Ishikawa (cell line): ENCODE measurements at regions not wholly inside any gene's neighbourhood (a gene's known extent, or its start where the extent isn't known, plus 50 kb on each side); places are given as distances from the start of the nearest gene placed in this dataset.

Experiments used
- CREB1 ChIP-seq: IDR thresholded peaks from 2 replicates; pipeline ENCODE4 v1.6.1; 2012; ENCODE audit warnings: low read depth
- EP300 ChIP-seq: IDR thresholded peaks from 2 replicates; pipeline ENCODE4 v1.6.1; 2012; ENCODE audit warnings: borderline replicate concordance
- RAD21 ChIP-seq: IDR thresholded peaks from 2 replicates; pipeline ENCODE4 v1.6.1; 2012; ENCODE audit warnings: low read depth
- REST ChIP-seq: IDR thresholded peaks from 2 replicates; pipeline ENCODE4 v1.6.1; 2012; ENCODE audit warnings: low read depth, mild to moderate bottlenecking
- TCF12 ChIP-seq: IDR thresholded peaks from 2 replicates; pipeline ENCODE4 v1.6.1; 2012; ENCODE audit warnings: low read depth
- TEAD4 ChIP-seq: IDR thresholded peaks from 2 replicates; pipeline ENCODE4 v1.6.1; 2012
- YY1 ChIP-seq: IDR thresholded peaks from 2 replicates; pipeline ENCODE4 v1.6.1; 2012; ENCODE audit warnings: low read depth
- ZBTB7A ChIP-seq: IDR thresholded peaks from 2 replicates; pipeline ENCODE4 v1.6.1; 2012; ENCODE audit warnings: low read depth
- TF ChIP-seq, protein P1 (sequence below): IDR thresholded peaks from 2 replicates; pipeline ENCODE4 v1.6.1; 2012

GRCh38 chr17:69717819-69718218 is 303.3 kb downstream of the MAP2K6 start:
- TF ChIP-seq TEAD4, result no peak
- TF ChIP-seq, protein P1, sequence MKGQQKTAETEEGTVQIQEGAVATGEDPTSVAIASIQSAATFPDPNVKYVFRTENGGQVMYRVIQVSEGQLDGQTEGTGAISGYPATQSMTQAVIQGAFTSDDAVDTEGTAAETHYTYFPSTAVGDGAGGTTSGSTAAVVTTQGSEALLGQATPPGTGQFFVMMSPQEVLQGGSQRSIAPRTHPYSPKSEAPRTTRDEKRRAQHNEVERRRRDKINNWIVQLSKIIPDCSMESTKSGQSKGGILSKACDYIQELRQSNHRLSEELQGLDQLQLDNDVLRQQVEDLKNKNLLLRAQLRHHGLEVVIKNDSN, result no peak
- TF ChIP-seq TCF12, result no peak
- no peak for TF ChIP-seq EP300
- TF ChIP-seq ZBTB7A, result no peak
- no peak for TF ChIP-seq YY1
- no peak for TF ChIP-seq CREB1
- no peak for TF ChIP-seq REST
- TF ChIP-seq RAD21, result no peak
